Activated CD4-positive, alpha-beta T cell treated with anti-CD3 and anti-CD28 coated beads for 36 hours (primary cell): ENCODE measurements at regions not wholly inside any gene's neighbourhood (a gene's known extent, or its start where the extent isn't known, plus 50 kb on each side); places are given as distances from the start of the nearest gene placed in this dataset.

Experiments
- ATAC-seq: fragments of 200-7000 bp; cut with Tn5 transposase; one replicate; pipeline ENCODE4 v1.10.0; 2021; ENCODE audit warnings: mild to moderate bottlenecking, moderate library complexity
- CTCF ChIA-PET: fragments of 350-600 bp; sonication (Branson Sonifier 250); formaldehyde crosslinking; loops from one replicate; lab custom pipeline; 2021; ENCODE audit warnings: antibody characterized with exemption; lab: Charles Lee
- POLR2A ChIA-PET: fragments of 350-600 bp; sonication (Branson Sonifier 250); formaldehyde crosslinking; loops from one replicate; lab custom pipeline; 2021; ENCODE audit warnings: antibody characterized with exemption, inconsistent platforms; lab: Charles Lee
- DNase-seq: peaks from one replicate; pipeline ENCODE4 v3.0.0-alpha.2; 2020
- H3K27ac Mint-ChIP-seq: one replicate; pipeline ENCODE4 v1.8.0; 2021; ENCODE audit warnings: mixed read lengths
- H3K27me3 Mint-ChIP-seq: one replicate; pipeline ENCODE4 v1.8.0; 2021; ENCODE audit warnings: mixed read lengths
- H3K36me3 Mint-ChIP-seq: one replicate; pipeline ENCODE4 v1.8.0; 2021; ENCODE audit warnings: low read depth, mixed read lengths
- H3K4me1 Mint-ChIP-seq: one replicate; pipeline ENCODE4 v1.8.0; 2021; ENCODE audit warnings: mixed read lengths
- H3K4me3 Mint-ChIP-seq: one replicate; pipeline ENCODE4 v1.8.0; 2021; ENCODE audit warnings: mild to moderate bottlenecking, moderate library complexity, mixed read lengths
- H3K9me3 Mint-ChIP-seq: one replicate; pipeline ENCODE4 v1.8.0; 2021; ENCODE audit warnings: low read depth, mixed read lengths
- intact Hi-C, 2 experiments: fragments of 100-400 bp; cut with DNase I in 1 of 2; cut with micrococcal nuclease in 1 of 2; formaldehyde crosslinking; loops; one replicate each; pipeline versions ENCODE4 v1.14.2 to v1.15.1; 2022 to 2024; cut with DNase I, micrococcal nuclease

DNA sequence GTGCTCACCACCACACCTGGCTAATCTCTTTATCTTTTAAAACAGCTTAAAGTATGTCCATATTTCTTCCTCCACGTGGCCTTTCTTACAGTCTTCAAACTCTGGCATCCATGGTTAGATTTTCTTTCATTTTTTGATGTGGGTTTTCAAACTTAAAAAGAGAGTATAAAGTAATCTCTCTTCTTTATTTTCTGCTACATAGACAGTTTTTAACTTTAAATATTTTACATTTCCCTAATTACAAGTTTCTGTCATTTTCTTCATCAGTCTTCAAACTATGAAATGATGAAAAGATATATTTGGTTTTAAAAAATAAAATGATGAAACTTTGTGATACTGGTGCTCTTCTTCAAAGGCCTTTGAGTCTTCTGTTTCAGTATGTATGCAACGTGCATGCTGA, 143.5 kb upstream of the ESRRG start:
- ATAC-seq (no peak), DNase-seq (no peak)
- Mint-ChIP-seq H3K9me3 (peaks cover 2% of the 10 kb centered on the region), H3K4me3 (no peak overlapping the region), H3K27ac (no peak overlapping the region), H3K4me1 (no peaks in the 10 kb centered on the region), H3K36me3 (no peaks in the 10 kb centered on the region), H3K27me3 (no peaks in the 10 kb centered on the region)
- intact Hi-C loops: no loop called here
- POLR2A ChIA-PET: no interaction called here
- CTCF ChIA-PET: no interaction called here

DNA sequence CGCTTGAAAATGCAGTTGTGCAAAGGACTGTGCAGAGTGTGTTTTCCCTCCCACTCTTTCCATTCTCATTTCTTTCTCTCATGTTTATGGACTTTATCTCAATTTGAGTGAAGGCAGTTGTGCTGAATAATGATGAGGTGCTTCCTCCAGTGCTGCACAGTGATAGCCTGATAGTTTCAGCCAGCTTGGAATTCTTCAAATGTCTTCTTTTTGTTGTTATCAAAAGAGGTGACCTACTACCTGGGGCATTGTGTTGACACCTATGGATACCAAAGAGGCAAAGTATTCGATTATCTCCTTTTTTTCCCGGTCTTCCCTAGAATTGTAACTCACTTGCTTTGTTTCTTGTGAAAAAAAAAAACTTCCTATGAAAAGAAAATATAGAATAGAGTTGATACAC, 132.6 kb upstream of the ESRRG start:
- Mint-ChIP-seq H3K4me3 (no peak overlapping the region), H3K27ac (no peak overlapping the region), H3K4me1 (no peaks in the 10 kb centered on the region), H3K36me3 (no peaks in the 10 kb centered on the region), H3K9me3 (peaks cover 6% of the 10 kb centered on the region), H3K27me3 (no peaks in the 10 kb centered on the region)
- no peak for ATAC-seq
- CTCF ChIA-PET: no interaction called here
- DNase-seq: no peak
- POLR2A ChIA-PET: no interaction called here
- intact Hi-C loops: no loop called here

DNA sequence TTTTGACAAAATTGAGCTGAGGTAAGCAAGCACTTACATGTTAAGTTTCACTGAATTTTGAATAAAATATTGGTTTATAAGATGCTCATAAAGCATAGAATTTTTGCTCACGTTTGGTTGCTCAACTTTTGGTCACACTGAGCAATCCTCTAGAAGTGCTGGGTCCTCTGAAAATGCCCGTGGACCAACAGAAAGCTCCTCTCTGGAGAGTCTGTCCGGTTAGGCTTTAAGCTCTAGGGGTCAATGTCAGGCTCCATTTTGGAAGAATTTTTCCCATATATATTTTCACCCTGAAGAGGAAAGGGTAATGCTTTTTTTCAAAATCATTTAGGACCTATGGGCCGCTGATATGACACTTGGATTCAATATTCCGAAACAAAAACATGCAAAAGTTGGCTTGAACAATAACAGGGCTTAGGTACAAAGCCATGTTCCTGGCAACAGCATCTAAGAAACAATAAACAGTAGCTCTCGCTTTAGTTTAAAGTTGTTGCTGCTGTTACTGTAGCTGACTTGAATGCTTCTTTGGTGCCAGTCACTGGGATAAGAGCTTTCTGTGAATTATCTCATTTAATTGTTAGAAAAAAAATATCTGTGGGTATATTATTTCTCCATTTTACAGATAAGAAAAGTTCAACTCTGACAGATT, 131.7 kb upstream of the ESRRG start:
- CTCF ChIA-PET: no interaction called here
- intact Hi-C loops: no loop called here

DNA sequence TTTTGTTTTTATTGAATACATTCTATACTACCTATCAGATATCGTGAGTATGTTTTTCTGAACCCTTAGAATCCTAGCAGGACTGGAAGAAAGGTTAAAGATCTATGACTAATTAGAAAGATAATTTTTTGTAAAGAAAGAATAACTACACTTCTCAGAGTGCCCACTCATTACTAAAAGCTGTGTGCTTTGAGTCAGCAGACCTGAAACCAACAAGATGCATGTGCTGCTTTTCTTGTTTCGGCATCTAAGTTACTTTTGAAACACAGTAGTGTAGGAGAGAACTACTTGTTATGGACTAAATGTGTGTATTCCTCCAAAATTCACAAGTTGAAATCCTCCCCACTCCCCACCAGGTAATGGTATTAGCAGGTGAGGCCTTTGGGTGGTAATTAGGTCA, 127.8 kb upstream of the ESRRG start:
- DNase-seq (no peak), ATAC-seq (no peak)
- ChIA-PET POLR2A (no interaction called here), CTCF (no interaction called here)
- Mint-ChIP-seq H3K27ac (no peak overlapping the region), H3K27me3 (no peaks in the 10 kb centered on the region), H3K36me3 (no peaks in the 10 kb centered on the region), H3K4me1 (no peaks in the 10 kb centered on the region), H3K4me3 (no peak overlapping the region), H3K9me3 (peaks cover 6% of the 10 kb centered on the region)
- intact Hi-C loops: no loop called here

More for the DNA sequence above, 131.7 kb upstream of the ESRRG start:
- Mint-ChIP-seq H3K27me3 (no peaks in the 10 kb centered on the region), H3K36me3 (no peaks in the 10 kb centered on the region), H3K9me3 (peaks cover 6% of the 10 kb centered on the region), H3K4me1 (no peaks in the 10 kb centered on the region), H3K4me3 (no peak overlapping the region), H3K27ac (no peak overlapping the region)
- ATAC-seq: no peak
- DNase-seq: no peak
- POLR2A ChIA-PET: interaction anchor here (0.6 kb wide), 1 partner anchor 333 kb away, joined by 3 read pairs; no protein-coding TSS in a partner anchor

DNA sequence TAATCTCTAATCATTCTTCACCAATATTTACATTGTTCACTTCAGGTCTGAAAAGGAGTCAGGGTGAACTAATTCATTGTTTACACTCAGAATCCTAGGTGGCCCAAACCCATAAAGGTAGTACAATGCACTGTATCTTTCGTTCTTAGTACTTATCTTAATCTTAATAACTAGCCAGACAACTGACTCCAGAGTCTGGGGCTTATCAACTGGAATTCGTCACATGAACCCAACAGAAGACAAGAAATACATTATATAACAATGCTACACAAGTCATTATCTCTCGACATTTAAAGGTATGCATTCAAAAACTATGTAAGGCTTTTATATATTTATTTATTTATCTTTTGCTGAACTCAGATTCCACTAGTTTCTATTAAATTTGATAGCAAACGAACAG, 125.9 kb upstream of the ESRRG start:
- CTCF ChIA-PET: interaction anchor here (1.5 kb wide), 1 partner anchor 11 kb away, joined by 4 read pairs; no protein-coding TSS in a partner anchor
- Mint-ChIP-seq H3K4me1 (no peaks in the 10 kb centered on the region), H3K27ac (no peak overlapping the region), H3K9me3 (peaks cover 6% of the 10 kb centered on the region), H3K4me3 (no peak overlapping the region), H3K27me3 (no peaks in the 10 kb centered on the region), H3K36me3 (no peaks in the 10 kb centered on the region)
- no peak for ATAC-seq
- DNase-seq: no peak
- POLR2A ChIA-PET: no interaction called here
- intact Hi-C loops: no loop called here

DNA sequence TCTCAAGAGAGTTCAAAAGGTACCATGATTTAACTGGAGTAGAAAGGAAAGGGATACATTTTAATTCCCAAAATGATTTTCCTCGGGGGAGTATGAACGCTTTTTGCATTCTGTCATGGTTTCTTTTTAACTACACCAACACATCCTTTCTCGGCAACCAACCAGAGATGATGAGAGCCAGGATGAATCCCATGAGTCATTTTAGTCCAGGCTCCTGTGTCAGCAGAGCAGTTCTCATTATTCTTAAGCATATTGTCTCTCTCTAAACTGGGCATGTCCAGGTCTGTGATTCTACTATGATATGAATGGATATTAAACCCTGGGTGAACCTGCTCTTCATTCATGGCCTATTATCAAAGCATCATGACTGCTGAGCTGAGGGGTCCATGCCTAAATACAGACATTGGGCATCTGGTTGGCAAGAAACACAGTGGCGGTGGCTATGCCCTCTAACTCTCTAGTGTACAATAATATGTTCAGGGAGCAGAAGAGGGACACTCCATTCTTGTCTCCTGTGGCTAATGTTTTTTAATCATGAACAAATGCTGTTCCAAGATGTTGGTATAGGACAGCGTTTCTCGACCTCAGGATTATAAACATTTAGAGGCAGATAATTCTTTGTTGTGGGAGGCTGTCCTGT, 124.3 kb upstream of the ESRRG start:
- DNase-seq (no peak), ATAC-seq (no peak)
- H3K36me3 Mint-ChIP-seq: no peaks in the 10 kb centered on the region
- CTCF ChIA-PET: interaction anchor here (1.5 kb wide), 1 partner anchor 13 kb away, joined by 4 read pairs; no protein-coding TSS in a partner anchor
- H3K4me3 Mint-ChIP-seq: no peak overlapping the region
- no peaks in the 10 kb centered on the region for H3K4me1 Mint-ChIP-seq
- POLR2A ChIA-PET: no interaction called here
- no peak overlapping the region for H3K27ac Mint-ChIP-seq
- peaks cover 3% of the 10 kb centered on the region for H3K9me3 Mint-ChIP-seq
- intact Hi-C loops: no loop called here
- no peaks in the 10 kb centered on the region for H3K27me3 Mint-ChIP-seq

DNA sequence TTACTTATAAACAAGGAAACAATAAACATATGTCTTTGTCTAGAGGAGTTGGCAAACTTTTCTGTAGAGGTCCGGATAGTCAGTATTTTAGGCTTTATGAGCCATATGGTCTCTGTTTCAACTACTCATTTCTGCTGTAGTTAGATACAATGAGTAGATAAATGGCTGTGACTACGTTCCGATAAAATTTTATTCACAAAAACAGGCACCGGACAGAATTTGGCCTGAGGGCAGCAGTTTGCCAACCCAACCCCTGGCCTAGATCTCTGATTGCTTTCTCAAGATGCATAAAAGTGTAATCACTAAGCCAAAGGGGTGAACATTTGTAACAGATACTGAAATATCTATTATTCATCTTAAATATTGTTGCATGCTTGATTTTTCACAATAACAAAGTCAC, 123.1 kb upstream of the ESRRG start:
- H3K27ac Mint-ChIP-seq: no peak overlapping the region
- DNase-seq (no peak), ATAC-seq (no peak)
- intact Hi-C loops: no loop called here
- CTCF ChIA-PET: no interaction called here
- H3K4me1 Mint-ChIP-seq: no peaks in the 10 kb centered on the region
- POLR2A ChIA-PET: no interaction called here
- no peaks in the 10 kb centered on the region for H3K27me3 Mint-ChIP-seq
- H3K4me3 Mint-ChIP-seq: no peak overlapping the region
- H3K36me3 Mint-ChIP-seq: no peaks in the 10 kb centered on the region
- peaks cover 3% of the 10 kb centered on the region for H3K9me3 Mint-ChIP-seq

DNA sequence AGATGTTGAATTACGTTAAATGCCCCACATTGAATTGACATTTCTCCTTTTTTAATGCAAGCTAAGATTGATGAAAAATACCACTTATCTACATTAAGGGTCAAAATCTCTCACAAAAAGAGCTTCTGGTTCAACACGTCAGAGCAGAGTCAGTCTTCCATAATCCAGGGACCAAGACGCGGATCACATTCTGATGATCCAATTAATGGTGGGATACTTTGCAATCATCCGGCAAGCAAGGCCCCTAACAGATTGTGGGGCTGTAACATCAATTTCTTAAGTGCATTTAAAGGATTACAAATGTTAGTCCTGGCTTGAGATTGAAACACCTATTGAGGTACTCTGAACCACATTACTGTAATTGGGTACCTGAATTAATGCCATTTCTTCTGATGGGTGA, 120.2 kb upstream of the ESRRG start:
- POLR2A ChIA-PET: no interaction called here
- ATAC-seq (no peak), DNase-seq (no peak)
- no peak overlapping the region for H3K27ac Mint-ChIP-seq
- intact Hi-C loops: no loop called here
- CTCF ChIA-PET: no interaction called here
- H3K27me3 Mint-ChIP-seq: no peaks in the 10 kb centered on the region
- H3K4me3 Mint-ChIP-seq: no peak overlapping the region
- H3K4me1 Mint-ChIP-seq: no peaks in the 10 kb centered on the region
- H3K9me3 Mint-ChIP-seq: peaks cover 7% of the 10 kb centered on the region
- no peaks in the 10 kb centered on the region for H3K36me3 Mint-ChIP-seq

DNA sequence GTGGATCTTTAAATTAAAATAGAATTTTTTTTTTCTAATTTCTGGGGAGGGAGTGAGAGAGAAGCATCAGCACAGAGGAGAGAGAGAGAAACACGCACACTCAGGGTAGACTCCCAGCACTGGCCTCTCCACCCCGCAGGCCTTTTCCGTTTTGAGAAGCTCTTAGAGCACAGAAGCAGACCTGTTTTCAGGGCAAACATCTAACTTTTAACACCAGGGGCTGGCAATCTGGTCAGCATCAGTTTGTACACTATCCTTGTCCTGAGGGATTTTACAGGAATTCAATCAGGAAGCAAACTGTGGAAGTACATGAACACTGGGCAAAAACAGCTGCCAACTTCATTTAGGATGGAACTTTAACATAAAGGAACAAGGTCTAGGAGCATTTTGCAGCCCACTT, 117.9 kb upstream of the ESRRG start:
- ChIA-PET CTCF (no interaction called here), POLR2A (no interaction called here)
- peaks cover 11% of the 10 kb centered on the region for H3K9me3 Mint-ChIP-seq
- H3K36me3 Mint-ChIP-seq: no peaks in the 10 kb centered on the region
- intact Hi-C loops: no loop called here
- DNase-seq: no peak
- no peaks in the 10 kb centered on the region for H3K4me1 Mint-ChIP-seq
- ATAC-seq: no peak
- H3K27ac Mint-ChIP-seq: no peak overlapping the region
- H3K27me3 Mint-ChIP-seq: no peaks in the 10 kb centered on the region
- H3K4me3 Mint-ChIP-seq: no peak overlapping the region

DNA sequence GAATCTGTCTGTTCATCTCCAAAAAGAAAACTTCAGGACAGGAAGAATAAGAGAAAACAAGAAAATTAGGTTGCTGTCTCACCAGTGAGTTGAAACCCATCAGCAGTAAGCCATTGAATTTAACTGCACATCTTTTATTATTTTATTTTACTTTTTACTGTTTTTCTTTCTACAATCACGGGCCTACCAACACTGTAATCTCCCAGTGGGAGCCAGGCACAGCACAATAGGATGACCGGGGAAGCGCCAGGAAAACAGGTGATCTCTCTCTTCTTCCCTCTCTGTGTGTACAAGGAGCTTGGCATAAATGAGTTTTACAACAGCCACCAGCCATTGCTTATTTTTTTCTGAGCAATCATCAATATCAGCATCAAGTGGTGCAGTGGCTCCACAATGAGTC, 113.1 kb upstream of the ESRRG start:
- Mint-ChIP-seq H3K9me3 (peaks cover 11% of the 10 kb centered on the region), H3K36me3 (no peaks in the 10 kb centered on the region), H3K27me3 (no peaks in the 10 kb centered on the region), H3K4me3 (no peak overlapping the region), H3K4me1 (no peaks in the 10 kb centered on the region), H3K27ac (no peak overlapping the region)
- POLR2A ChIA-PET: no interaction called here
- DNase-seq (no peak), ATAC-seq (no peak)
- CTCF ChIA-PET: interaction anchor here (0.7 kb wide), 1 partner anchor 760 kb away, joined by 4 read pairs; no protein-coding TSS in a partner anchor
- intact Hi-C loops: no loop called here

DNA sequence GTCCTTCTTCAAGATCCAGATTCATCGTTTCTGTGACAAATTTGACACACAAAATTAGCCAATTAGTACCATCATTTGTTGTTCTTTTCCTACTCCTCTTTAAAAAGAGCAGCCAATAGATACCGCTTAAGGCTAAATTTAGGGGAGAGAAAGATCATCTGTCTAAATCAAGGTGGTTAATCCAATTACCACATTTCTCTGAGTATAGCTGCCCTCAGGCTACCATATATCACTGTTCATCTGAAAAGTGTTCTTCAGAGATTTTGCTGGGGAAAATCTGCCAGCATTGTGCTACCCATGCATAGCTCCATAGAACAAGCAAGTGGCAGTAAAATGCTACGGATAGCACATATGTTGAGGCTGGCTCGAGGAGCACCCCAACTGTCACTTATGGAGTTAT, 110.3 kb upstream of the ESRRG start:
- no peaks in the 10 kb centered on the region for H3K36me3 Mint-ChIP-seq
- H3K4me3 Mint-ChIP-seq: no peak overlapping the region
- POLR2A ChIA-PET: no interaction called here
- H3K27me3 Mint-ChIP-seq: no peaks in the 10 kb centered on the region
- intact Hi-C loops: no loop called here
- DNase-seq (no peak), ATAC-seq (no peak)
- CTCF ChIA-PET: no interaction called here
- H3K27ac Mint-ChIP-seq: no peak overlapping the region
- no peaks in the 10 kb centered on the region for H3K4me1 Mint-ChIP-seq
- peaks cover 6% of the 10 kb centered on the region for H3K9me3 Mint-ChIP-seq

DNA sequence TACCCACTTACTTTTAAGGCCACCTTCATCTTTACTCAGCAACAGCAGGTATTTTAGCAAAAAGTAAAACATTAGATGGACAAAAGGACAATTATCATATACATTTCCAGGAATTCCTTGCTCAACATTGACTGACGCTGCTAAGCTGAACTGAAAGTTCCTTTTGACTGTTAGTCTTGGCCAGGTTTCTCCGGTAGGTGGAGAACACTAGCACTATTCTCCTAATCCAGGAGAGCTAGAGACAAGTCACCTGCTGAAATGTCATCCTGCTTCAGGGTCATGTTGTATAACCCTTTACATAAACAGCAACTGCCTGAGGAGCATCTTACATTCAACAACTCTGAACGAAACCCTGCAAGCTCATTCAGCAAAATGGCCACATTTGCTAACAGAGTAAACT, 109.0 kb upstream of the ESRRG start:
- H3K27ac Mint-ChIP-seq: no peak overlapping the region
- ATAC-seq: no peak
- no peaks in the 10 kb centered on the region for H3K36me3 Mint-ChIP-seq
- no peak overlapping the region for H3K4me3 Mint-ChIP-seq
- CTCF ChIA-PET: no interaction called here
- intact Hi-C loops: no loop called here
- no peaks in the 10 kb centered on the region for H3K27me3 Mint-ChIP-seq
- DNase-seq: no peak
- peaks cover 6% of the 10 kb centered on the region for H3K9me3 Mint-ChIP-seq
- H3K4me1 Mint-ChIP-seq: no peaks in the 10 kb centered on the region
- POLR2A ChIA-PET: no interaction called here
